Right cardiac atrium (tissue), 5 donors: ENCODE measurements at regions not wholly inside any gene's neighbourhood (a gene's known extent, or its start where the extent isn't known, plus 50 kb on each side); places are given as distances from the start of the nearest gene placed in this dataset.
A peak's percentile ranks its signal among the peaks of the same experiment; 100 is the strongest.
"Not testable (repeated sequence)": the region's sequence is repeated elsewhere in the genome, so short reads cannot be mapped to it uniquely, and the experiment has no call there.

ENCODE experiments used
- ATAC-seq, 2 donors: fragments of 200-7000 bp; cut with Tn5 transposase; one replicate each; pipeline versions ENCODE4 v1.8.0 to v1.9.1; 2020; ENCODE audit warnings: moderate library complexity in 2 of 2, mild to moderate bottlenecking in 1 of 2
- DNase-seq, 3 donors: peaks; one replicate each; pipeline ENCODE4 v3.0.0-alpha.2; 2020
- H3K27ac ChIP-seq: one replicate; pipeline ENCODE4 v1.5.1; 2013; ENCODE audit warnings: mild to moderate bottlenecking, low read length, control low read depth, moderate library complexity
- H3K27me3 ChIP-seq: one replicate; pipeline ENCODE4 v1.6.1; 2013; ENCODE audit not compliant: control insufficient read depth, insufficient read depth
- H3K4me1 ChIP-seq: one replicate; pipeline ENCODE4 v1.6.1; 2013; ENCODE audit warnings: low read length; ENCODE audit not compliant: control insufficient read depth, insufficient read depth
- H3K4me3 ChIP-seq: one replicate; pipeline ENCODE4 v1.5.1; 2013; ENCODE audit warnings: low read length, control low read depth
- H3K9me3 ChIP-seq: one replicate; pipeline ENCODE4 v1.6.1; 2013; ENCODE audit warnings: low read length; ENCODE audit not compliant: control insufficient read depth
- WGBS: extraction: QIAGEN DNeasy Blood & Tissue Kit; methylation state at CpG from one replicate; pipeline ENCODE4 v1.1.7; 2013; 5-methylcytosine and 5-hydroxymethylcytosine counted together
- intact Hi-C, 4 donors: fragments of 100-400 bp; cut with DNase I; formaldehyde crosslinking; loops; one replicate each; pipeline versions ENCODE4 v1.11.0 to v1.14.0; 2022 to 2023
- donor health status: healthy with polysubstance abuse.
- donor health status: DM: no; HTN: yes; CAD: no.
- donor health status: DM: no; HTN: no; CAD: no.
- donor health status: DM: no; HTN: yes; CAD: no; lungs with severe emphysema.
- donor health status: DM: yes; HTN: yes; CAD: no.

DNA sequence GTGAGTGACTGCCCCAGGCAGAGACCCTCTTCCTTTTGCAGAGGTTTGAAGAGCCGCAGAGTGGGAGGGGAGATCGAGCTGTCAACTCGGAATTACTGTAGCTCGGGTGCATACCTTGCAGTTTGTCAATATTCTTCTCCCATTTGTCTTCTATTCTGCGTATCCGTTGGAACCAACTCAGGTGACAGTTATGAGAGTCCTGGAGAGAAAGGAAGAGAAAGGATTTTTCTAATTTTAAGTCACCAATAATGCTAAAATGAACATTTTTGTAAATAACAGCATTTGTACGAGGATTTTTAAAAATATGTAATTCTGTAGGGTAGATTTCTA lies 1393.4 kb downstream of the CDH12 start:
- H3K4me3 ChIP-seq, result peak overlapping the region; percentile 77
- ATAC-seq, H3K9me3 ChIP-seq, intact Hi-C loops, H3K27ac ChIP-seq, DNase-seq, H3K27me3 ChIP-seq, H3K4me1 ChIP-seq: not testable (repeated sequence)
- no CpG with 5 or more reads among the region's 7 CpGs for WGBS

- H3K4me1 ChIP-seq, result no peaks in the 10 kb centered on the region
- peaks cover 3% of the 10 kb centered on the region for H3K9me3 ChIP-seq
- DNase-seq (no peak), ATAC-seq (no peak)
- H3K27me3 ChIP-seq, result no peaks in the 10 kb centered on the region
- H3K4me3 ChIP-seq, result no peak overlapping the region
- no peak overlapping the region for H3K27ac ChIP-seq
- 24% methylated on average over 2 of the region's 2 CpGs for WGBS
- intact Hi-C loops, result no loop called here
Measured at GRCh38 chr5:21452449-21452848, 1400.7 kb downstream of the CDH12 start.

- intact Hi-C loops, result no loop called here
- no peaks in the 10 kb centered on the region for H3K9me3 ChIP-seq
- WGBS, result 43% methylated on average over 2 of the region's 2 CpGs
- no peak for ATAC-seq
- H3K27me3 ChIP-seq, result no peaks in the 10 kb centered on the region
- no peak for DNase-seq
- no peaks in the 10 kb centered on the region for H3K4me1 ChIP-seq
- H3K4me3 ChIP-seq, result no peak overlapping the region
- no peak overlapping the region for H3K27ac ChIP-seq
Measured at GRCh38 chr5:21432646-21433045, 1420.5 kb downstream of the CDH12 start.

GRCh38 chr5:21424907-21425306 lies 1428.2 kb downstream of the CDH12 start:
- Histone ChIP-seq H3K27ac (no peak overlapping the region), H3K4me1 (no peaks in the 10 kb centered on the region), H3K4me3 (no peak overlapping the region), H3K27me3 (no peaks in the 10 kb centered on the region), H3K9me3 (no peaks in the 10 kb centered on the region)
- DNase-seq (no peak), ATAC-seq (no peak)
- 53% methylated on average over 1 of the region's 1 CpG for WGBS
- intact Hi-C loops, result no loop called here

GRCh38 chr5:21419383-21419782 lies 1431.4 kb upstream of the CDH18 start:
- Histone ChIP-seq H3K4me3 (no peak overlapping the region), H3K27me3 (no peaks in the 10 kb centered on the region)

DNA sequence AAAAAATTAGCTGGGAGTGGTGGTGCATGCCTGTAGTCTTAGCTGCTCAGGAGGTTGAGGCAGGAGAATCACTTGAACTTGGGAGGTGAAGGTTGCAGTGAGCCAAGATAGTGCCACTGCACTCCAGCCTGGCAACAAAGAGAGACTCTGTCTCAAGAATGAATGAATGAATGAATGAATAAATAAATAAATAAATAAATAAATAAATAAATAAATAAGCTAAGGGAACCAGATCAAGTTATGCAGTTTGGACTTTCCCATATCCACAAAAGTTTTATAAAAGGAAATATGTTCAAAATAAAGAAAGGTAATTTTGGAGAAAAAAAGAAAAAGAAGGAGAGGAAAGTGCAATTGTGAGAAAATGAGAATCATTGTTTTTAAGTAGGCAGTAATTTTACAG lies 1414.1 kb upstream of the CDH18 start:
- H3K27me3 ChIP-seq, H3K4me1 ChIP-seq, H3K27ac ChIP-seq, H3K4me3 ChIP-seq, DNase-seq, intact Hi-C loops, H3K9me3 ChIP-seq, ATAC-seq: not testable (repeated sequence)

More at GRCh38 chr5:21419383-21419782, 1431.4 kb upstream of the CDH18 start:
- no peaks in the 10 kb centered on the region for H3K9me3 ChIP-seq
- H3K27ac ChIP-seq, result no peak overlapping the region
- no peaks in the 10 kb centered on the region for H3K4me1 ChIP-seq
- ATAC-seq, result no peak
- intact Hi-C loops, result no loop called here
- DNase-seq, result no peak

DNA sequence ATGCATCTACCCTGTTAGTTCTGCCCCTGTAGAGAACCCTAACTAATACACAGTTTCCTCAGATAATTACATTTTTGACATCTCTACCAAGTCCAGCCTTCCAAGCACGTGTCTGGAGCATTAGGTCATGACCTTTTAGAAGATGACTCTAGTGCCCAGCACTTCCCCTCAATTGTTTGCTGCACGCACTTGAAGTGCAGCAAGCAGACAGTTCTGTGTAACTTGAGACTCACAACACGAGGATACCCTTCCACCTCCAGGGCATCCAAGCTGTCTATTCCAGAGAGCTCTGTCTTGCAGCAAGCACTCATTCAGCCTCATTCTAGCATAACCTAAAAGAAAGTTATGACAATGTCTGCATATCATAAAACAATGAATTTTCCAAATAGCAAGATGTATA lies 1410.5 kb upstream of the CDH18 start:
- Histone ChIP-seq H3K27ac (no peak overlapping the region), H3K4me3 (no peak overlapping the region), H3K9me3 (no peaks in the 10 kb centered on the region), H3K27me3 (no peaks in the 10 kb centered on the region), H3K4me1 (no peaks in the 10 kb centered on the region)
- 37% methylated on average over 3 of the region's 3 CpGs for WGBS
- intact Hi-C loops, result no loop called here
- no peak for ATAC-seq
- no peak for DNase-seq

GRCh38 chr5:21397693-21398092 lies 1409.7 kb upstream of the CDH18 start:
- DNase-seq (no peak), ATAC-seq (no peak)
- H3K27ac ChIP-seq, result no peak overlapping the region
- WGBS, result 92% methylated on average over 2 of the region's 2 CpGs
- H3K4me1 ChIP-seq, result no peaks in the 10 kb centered on the region
- intact Hi-C loops, result no loop called here
- no peaks in the 10 kb centered on the region for H3K9me3 ChIP-seq
- no peak overlapping the region for H3K4me3 ChIP-seq
- no peaks in the 10 kb centered on the region for H3K27me3 ChIP-seq

DNA sequence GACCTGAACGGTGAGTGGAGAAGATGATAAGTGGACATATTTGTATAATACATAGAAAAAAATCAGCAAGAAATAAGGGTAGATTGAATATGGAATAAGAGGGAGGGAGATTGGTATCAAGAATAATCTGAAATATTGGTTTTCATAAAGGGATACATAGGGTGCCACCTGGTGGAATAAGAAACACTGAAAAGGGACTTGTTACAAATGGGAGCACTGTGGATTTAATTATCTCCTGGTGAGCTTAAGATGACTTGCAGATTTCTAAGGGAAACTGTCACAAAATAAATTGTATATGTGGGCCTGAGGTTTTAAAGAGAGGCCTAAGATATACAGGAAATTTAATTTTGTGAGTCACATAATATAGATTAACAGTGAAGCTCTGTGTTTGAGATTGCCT lies 1403.5 kb upstream of the CDH18 start:
- ATAC-seq (no peak), DNase-seq (no peak)
- Histone ChIP-seq H3K27ac (no peak overlapping the region), H3K4me3 (no peak overlapping the region), H3K27me3 (no peaks in the 10 kb centered on the region), H3K4me1 (no peaks in the 10 kb centered on the region), H3K9me3 (peaks cover 3% of the 10 kb centered on the region)
- intact Hi-C loops, result no loop called here
- 73% methylated on average over 1 of the region's 1 CpG for WGBS

GRCh38 chr5:21360754-21361153 lies 1372.8 kb upstream of the CDH18 start:
- H3K9me3 ChIP-seq, ATAC-seq, H3K27ac ChIP-seq, H3K4me3 ChIP-seq, H3K4me1 ChIP-seq, intact Hi-C loops, H3K27me3 ChIP-seq, DNase-seq: not testable (repeated sequence)

- H3K27me3 ChIP-seq, H3K4me1 ChIP-seq, H3K9me3 ChIP-seq, intact Hi-C loops, ATAC-seq, H3K4me3 ChIP-seq, H3K27ac ChIP-seq, DNase-seq: not testable (repeated sequence)
- 75% methylated on average over 3 of the region's 3 CpGs for WGBS
Measured at GRCh38 chr5:21341948-21342261, 1353.9 kb upstream of the CDH18 start.

GRCh38 chr5:21341203-21341947 lies 1353.4 kb upstream of the CDH18 start:
- H3K4me3 ChIP-seq, ATAC-seq, intact Hi-C loops, H3K27me3 ChIP-seq, H3K9me3 ChIP-seq, H3K27ac ChIP-seq, H3K4me1 ChIP-seq: not testable (repeated sequence)
- 68% methylated on average over 20 of the region's 68 CpGs for WGBS
- DNase-seq, result peak; percentile 11 to 49 (median 24)
